ENCODE measurements at regions not wholly inside any gene's neighbourhood (a gene's known extent, or its start where the extent isn't known, plus 50 kb on each side); places are given as distances from the start of the nearest gene placed in this dataset.

DNA sequence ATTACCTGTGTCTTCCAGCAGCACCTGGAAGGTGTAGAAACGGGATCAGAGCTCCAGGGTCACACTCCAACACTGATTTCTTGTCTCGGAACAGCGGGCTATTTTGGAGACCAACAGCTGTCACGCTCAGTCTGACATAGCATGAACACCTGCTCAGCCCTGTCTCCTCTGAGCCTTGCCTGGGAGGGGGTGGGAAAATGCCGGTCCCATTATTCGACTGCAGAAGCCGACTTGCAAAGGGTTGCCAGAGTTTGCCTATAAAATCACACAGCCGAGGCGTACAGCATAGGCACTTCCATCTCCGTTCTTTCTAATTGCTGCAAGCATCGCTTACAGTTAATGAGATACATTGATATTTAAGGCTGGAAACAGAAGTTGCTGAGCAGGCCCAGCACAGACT is 300.8 kb upstream of the MSX2 start:
- H3K27me3 ChIP-seq, result no peaks in the 10 kb centered on the region
- peaks cover 6% of the 10 kb centered on the region for H3K4me1 ChIP-seq
- H3K4me3 ChIP-seq, result no peak overlapping the region
- H3K27ac ChIP-seq, result no peak overlapping the region
- ATAC-seq (no peak), DNase-seq (no peak)
- TF ChIP-seq CTCF (IDR thresholded peaks at IDR 0.05), result no peak
- intact Hi-C loops (cut with DNase I), result no loop called here
- no peaks in the 10 kb centered on the region for H3K9me3 ChIP-seq
- no peaks in the 10 kb centered on the region for H3K36me3 ChIP-seq

DNA sequence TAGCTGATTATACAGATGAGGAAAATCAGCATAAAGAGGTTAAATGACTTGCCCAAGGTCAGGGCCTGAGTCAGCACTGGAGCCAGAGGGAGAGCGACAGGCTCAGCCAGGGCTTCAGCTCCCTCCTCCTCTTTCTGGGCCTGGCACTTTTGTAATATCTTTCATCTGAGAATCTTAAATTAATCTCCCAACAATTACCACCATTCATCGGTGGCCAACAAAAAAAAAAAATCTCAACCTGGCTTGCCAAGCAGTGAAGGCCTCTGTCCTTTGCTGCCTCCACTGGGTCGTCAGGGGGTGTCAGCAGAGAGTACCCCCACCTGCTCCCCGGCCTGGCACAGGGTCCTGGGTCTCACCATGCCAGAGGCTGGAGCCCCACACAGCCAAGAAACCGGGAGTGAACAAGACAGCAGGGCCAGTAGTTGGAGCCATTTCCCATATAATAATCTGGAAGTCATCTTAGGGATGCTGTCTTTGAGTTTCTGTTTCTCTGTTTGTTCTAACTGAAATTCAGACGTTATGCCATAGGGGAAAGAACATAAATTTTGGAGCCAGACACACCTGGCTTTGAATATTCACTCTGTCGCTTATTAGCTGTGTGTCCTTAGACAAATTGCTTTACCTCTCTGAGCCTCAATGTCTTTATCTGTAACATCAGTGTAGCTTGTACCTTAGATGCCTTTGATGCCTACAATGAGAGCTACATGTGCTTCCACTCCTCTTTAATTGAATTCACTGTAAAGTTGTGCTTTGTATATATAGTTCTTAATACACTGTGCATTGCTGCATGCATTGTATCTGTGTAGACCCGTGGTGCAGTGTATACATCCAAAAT is 299.9 kb upstream of the MSX2 start:
- DNase-seq, result no peak
- intact Hi-C loops (cut with DNase I), result no loop called here
- TF ChIP-seq CTCF (IDR thresholded peaks at IDR 0.05), result no peak
- no peak overlapping the region for H3K27ac ChIP-seq
- no peaks in the 10 kb centered on the region for H3K4me1 ChIP-seq
- H3K36me3 ChIP-seq, result no peaks in the 10 kb centered on the region
- no peak overlapping the region for H3K4me3 ChIP-seq
- no peak for ATAC-seq
- H3K27me3 ChIP-seq, result no peaks in the 10 kb centered on the region
- H3K9me3 ChIP-seq, result no peaks in the 10 kb centered on the region

DNA sequence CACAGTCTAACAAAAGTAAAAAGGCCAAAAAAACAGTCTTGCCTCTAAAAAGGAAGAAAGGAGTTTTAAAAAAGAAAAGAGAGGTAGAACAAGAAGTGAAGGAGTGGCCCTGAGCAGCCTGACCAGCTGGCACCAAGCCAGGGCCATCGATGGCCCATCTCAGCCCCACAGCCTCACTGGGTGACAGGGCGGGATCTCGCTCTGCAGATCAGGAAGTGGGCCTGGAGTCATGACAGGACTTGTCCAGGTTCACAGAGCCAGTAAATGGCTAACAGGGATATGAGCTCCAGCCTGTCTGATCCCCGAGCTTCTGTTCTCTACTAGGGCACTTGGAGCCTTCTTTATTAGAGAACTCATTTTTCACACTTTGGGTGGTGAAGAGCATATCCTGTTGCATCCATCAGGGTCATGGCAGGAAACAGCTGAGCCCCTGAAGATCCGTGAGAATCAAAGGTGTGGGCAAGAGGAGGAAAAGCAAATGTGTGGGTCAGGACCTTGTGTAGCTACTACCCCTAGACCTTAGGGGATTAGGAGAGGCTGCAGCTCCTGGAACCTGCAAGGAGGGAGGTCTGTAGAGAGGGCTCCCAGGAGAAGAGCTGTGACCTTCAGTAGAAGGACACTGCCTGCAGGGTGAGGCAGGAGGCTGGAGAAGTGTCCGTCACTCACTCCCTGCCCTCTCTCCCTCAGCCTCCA is 299.0 kb upstream of the MSX2 start:
- Histone ChIP-seq H3K36me3 (no peaks in the 10 kb centered on the region), H3K27me3 (no peaks in the 10 kb centered on the region), H3K9me3 (no peaks in the 10 kb centered on the region), H3K27ac (no peak overlapping the region), H3K4me1 (no peaks in the 10 kb centered on the region), H3K4me3 (no peak overlapping the region)
- no peak for ATAC-seq
- no peak for DNase-seq
- intact Hi-C loops (cut with DNase I), result no loop called here
- TF ChIP-seq CTCF (IDR thresholded peaks at IDR 0.05), result no peak

- Histone ChIP-seq H3K4me3 (no peak overlapping the region), H3K27ac (no peak overlapping the region), H3K36me3 (no peaks in the 10 kb centered on the region), H3K9me3 (no peaks in the 10 kb centered on the region), H3K27me3 (no peaks in the 10 kb centered on the region), H3K4me1 (no peaks in the 10 kb centered on the region)
- DNase-seq (no peak), ATAC-seq (no peak)
- no peak for TF ChIP-seq CTCF (IDR thresholded peaks at IDR 0.05)
- intact Hi-C loops (cut with DNase I), result no loop called here
Observed at GRCh38 chr5:174425964-174426290, 298.5 kb upstream of the MSX2 start.

DNA sequence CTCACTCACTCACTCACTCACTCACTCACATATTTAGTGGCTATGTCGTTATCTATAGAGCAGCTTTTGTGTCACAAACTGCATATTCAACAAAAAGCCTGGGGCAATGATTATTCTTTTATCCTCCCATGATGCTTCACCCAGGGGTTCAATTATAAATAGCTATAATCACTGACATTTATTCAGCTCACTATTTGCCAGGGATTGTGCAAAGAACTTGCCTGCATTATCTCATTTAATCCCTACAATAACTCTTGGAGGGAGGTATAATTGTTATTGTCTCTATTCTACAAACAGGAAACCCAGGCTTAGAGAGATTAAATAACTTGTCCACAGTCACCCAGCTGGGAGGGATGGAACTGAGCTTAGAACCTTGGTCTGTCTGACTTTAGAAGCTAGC is 298.0 kb upstream of the MSX2 start:
- Histone ChIP-seq H3K36me3 (no peaks in the 10 kb centered on the region), H3K27me3 (no peaks in the 10 kb centered on the region), H3K4me1 (no peaks in the 10 kb centered on the region), H3K9me3 (no peaks in the 10 kb centered on the region), H3K4me3 (no peak overlapping the region), H3K27ac (no peak overlapping the region)
- ATAC-seq (no peak), DNase-seq (no peak)
- TF ChIP-seq CTCF (IDR thresholded peaks at IDR 0.05), result no peak
- intact Hi-C loops (cut with DNase I), result no loop called here

Data from upper lobe of right lung (tissue), 1 donor.